ENCODE measurements at regions not wholly inside any gene's neighbourhood (a gene's known extent, or its start where the extent isn't known, plus 50 kb on each side); places are given as distances from the start of the nearest gene placed in this dataset.

- TF ChIP-seq, protein P1, sequence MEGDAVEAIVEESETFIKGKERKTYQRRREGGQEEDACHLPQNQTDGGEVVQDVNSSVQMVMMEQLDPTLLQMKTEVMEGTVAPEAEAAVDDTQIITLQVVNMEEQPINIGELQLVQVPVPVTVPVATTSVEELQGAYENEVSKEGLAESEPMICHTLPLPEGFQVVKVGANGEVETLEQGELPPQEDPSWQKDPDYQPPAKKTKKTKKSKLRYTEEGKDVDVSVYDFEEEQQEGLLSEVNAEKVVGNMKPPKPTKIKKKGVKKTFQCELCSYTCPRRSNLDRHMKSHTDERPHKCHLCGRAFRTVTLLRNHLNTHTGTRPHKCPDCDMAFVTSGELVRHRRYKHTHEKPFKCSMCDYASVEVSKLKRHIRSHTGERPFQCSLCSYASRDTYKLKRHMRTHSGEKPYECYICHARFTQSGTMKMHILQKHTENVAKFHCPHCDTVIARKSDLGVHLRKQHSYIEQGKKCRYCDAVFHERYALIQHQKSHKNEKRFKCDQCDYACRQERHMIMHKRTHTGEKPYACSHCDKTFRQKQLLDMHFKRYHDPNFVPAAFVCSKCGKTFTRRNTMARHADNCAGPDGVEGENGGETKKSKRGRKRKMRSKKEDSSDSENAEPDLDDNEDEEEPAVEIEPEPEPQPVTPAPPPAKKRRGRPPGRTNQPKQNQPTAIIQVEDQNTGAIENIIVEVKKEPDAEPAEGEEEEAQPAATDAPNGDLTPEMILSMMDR (IDR thresholded peaks at IDR 0.05; ENCODE audit: poor library complexity, severe bottlenecking), result no peak
- Histone ChIP-seq H3K36me3 (ENCODE audit: low read depth) (no peaks in the 10 kb centered on the region), H3K27ac (ENCODE audit: poor library complexity, severe bottlenecking) (no peak overlapping the region), H3K4me1 (ENCODE audit: insufficient read depth, poor library complexity, severe bottlenecking) (no peaks in the 10 kb centered on the region), H3K4me3 (ENCODE audit: severe bottlenecking) (no peak overlapping the region), H3K9me3 (ENCODE audit: severe bottlenecking) (no peaks in the 10 kb centered on the region), H3K27me3 (ENCODE audit: insufficient read depth, poor library complexity, severe bottlenecking) (no peaks in the 10 kb centered on the region)
- no peak for DNase-seq (ENCODE audit: low spot score)
- no peak for ATAC-seq (ENCODE audit: low read depth)
These were observed 564.0 kb downstream of the TRHDE start for GRCh38 chr12:72836194-72836593.

DNA sequence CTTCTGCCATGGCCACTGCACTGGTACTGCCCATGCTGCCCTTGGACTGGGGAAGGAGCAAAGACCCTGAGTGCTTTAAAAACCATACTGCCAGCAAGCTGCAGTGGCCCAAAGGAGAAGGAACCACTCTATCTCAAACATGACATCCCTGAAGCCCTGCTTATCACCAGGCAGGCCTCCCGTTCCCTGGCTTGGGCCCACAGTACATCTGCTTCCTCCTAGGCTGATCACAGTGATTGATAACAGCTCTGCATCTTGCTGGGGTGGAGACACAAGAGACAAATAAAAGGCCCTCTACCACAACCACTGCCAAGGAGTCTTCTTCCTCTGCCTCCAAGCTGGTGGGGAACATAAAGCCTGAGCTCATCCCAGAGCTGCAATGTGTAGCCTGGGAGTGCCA lies 567.5 kb downstream of the TRHDE start:
- no peaks in the 10 kb centered on the region for H3K4me1 ChIP-seq (ENCODE audit: insufficient read depth, poor library complexity, severe bottlenecking)
- no peak overlapping the region for H3K4me3 ChIP-seq (ENCODE audit: severe bottlenecking)
- H3K27me3 ChIP-seq (ENCODE audit: insufficient read depth, poor library complexity, severe bottlenecking), result no peaks in the 10 kb centered on the region
- no peaks in the 10 kb centered on the region for H3K9me3 ChIP-seq (ENCODE audit: severe bottlenecking)
- TF ChIP-seq, protein P1 (IDR thresholded peaks at IDR 0.05; ENCODE audit: poor library complexity, severe bottlenecking), result no peak
- DNase-seq (ENCODE audit: low spot score) (no peak), ATAC-seq (ENCODE audit: low read depth) (no peak)
- no peaks in the 10 kb centered on the region for H3K36me3 ChIP-seq (ENCODE audit: low read depth)
- H3K27ac ChIP-seq (ENCODE audit: poor library complexity, severe bottlenecking), result no peak overlapping the region

GRCh38 chr12:72863671-72864070 lies 591.5 kb downstream of the TRHDE start:
- H3K27ac ChIP-seq (ENCODE audit: poor library complexity, severe bottlenecking), result no peak overlapping the region
- no peaks in the 10 kb centered on the region for H3K36me3 ChIP-seq (ENCODE audit: low read depth)
- ATAC-seq (ENCODE audit: low read depth) (no peak), DNase-seq (ENCODE audit: low spot score) (no peak)
- no peaks in the 10 kb centered on the region for H3K27me3 ChIP-seq (ENCODE audit: insufficient read depth, poor library complexity, severe bottlenecking)
- no peaks in the 10 kb centered on the region for H3K9me3 ChIP-seq (ENCODE audit: severe bottlenecking)
- TF ChIP-seq, protein P1 (IDR thresholded peaks at IDR 0.05; ENCODE audit: poor library complexity, severe bottlenecking), result no peak
- no peak overlapping the region for H3K4me3 ChIP-seq (ENCODE audit: severe bottlenecking)
- no peaks in the 10 kb centered on the region for H3K4me1 ChIP-seq (ENCODE audit: insufficient read depth, poor library complexity, severe bottlenecking)

DNA sequence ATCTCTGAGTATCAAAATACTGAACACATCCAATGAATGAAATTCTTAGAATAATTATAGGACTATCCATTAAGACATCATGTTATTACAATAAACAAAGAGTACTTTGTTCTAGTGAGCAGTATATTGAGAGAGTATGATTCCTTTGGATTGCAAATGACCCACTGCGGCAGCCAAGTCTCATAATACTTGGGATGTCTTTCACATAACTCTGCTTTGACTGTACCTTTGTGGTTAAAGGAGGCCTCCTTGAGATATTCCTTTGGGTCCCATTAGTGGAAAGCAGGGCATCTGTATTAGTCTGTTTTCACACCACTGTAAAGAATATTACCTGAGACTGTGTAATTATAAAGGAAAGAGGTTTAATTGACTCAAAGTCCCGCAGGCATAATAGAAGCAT lies 593.8 kb downstream of the TRHDE start:
- TF ChIP-seq, protein P1 (IDR thresholded peaks at IDR 0.05; ENCODE audit: poor library complexity, severe bottlenecking), result no peak
- no peaks in the 10 kb centered on the region for H3K36me3 ChIP-seq (ENCODE audit: low read depth)
- no peak overlapping the region for H3K27ac ChIP-seq (ENCODE audit: poor library complexity, severe bottlenecking)
- no peaks in the 10 kb centered on the region for H3K27me3 ChIP-seq (ENCODE audit: insufficient read depth, poor library complexity, severe bottlenecking)
- DNase-seq (ENCODE audit: low spot score), result no peak
- H3K4me3 ChIP-seq (ENCODE audit: severe bottlenecking), result no peak overlapping the region
- H3K9me3 ChIP-seq (ENCODE audit: severe bottlenecking), result no peaks in the 10 kb centered on the region
- H3K4me1 ChIP-seq (ENCODE audit: insufficient read depth, poor library complexity, severe bottlenecking), result no peaks in the 10 kb centered on the region
- ATAC-seq (ENCODE audit: low read depth), result no peak

DNA sequence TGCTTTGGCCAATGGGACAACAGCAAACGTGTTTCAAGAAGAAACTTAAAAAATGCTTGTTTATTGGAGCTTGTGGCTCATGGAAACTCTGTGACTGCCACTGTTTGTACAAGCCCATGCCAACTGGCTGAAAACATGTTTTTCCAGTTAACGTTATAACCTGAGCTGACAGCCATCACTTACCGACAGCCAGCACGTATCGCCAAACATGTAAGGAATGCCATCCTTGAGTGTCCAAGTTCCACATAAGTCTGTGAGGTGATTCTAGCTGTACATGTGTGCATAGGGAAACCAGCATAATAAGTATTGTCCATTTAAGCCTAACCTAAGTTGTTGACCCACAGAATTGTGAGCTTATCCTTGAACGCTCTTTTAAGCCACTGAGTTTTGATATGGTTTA lies 596.9 kb downstream of the TRHDE start:
- no peaks in the 10 kb centered on the region for H3K27me3 ChIP-seq (ENCODE audit: insufficient read depth, poor library complexity, severe bottlenecking)
- ATAC-seq (ENCODE audit: low read depth), result no peak

More for the DNA sequence above, 596.9 kb downstream of the TRHDE start:
- Histone ChIP-seq H3K4me3 (ENCODE audit: severe bottlenecking) (no peak overlapping the region), H3K4me1 (ENCODE audit: insufficient read depth, poor library complexity, severe bottlenecking) (no peaks in the 10 kb centered on the region), H3K27ac (ENCODE audit: poor library complexity, severe bottlenecking) (no peak overlapping the region), H3K9me3 (ENCODE audit: severe bottlenecking) (no peaks in the 10 kb centered on the region), H3K36me3 (ENCODE audit: low read depth) (no peaks in the 10 kb centered on the region)
- TF ChIP-seq, protein P1 (IDR thresholded peaks at IDR 0.05; ENCODE audit: poor library complexity, severe bottlenecking), result no peak
- DNase-seq (ENCODE audit: low spot score), result no peak

Measured in RWPE2 (cell line).